K562 (cell line): ENCODE measurements at regions not wholly inside any gene's neighbourhood (a gene's known extent, or its start where the extent isn't known, plus 50 kb on each side); places are given as distances from the start of the nearest gene placed in this dataset.

Source experiments
- ATF4 ChIP-seq: fragments of 450-650 bp; formaldehyde crosslinking; IDR thresholded peaks from 2 replicates; pipeline ENCODE4 v1.4.0; 2022; ENCODE audit warnings: mild to moderate bottlenecking, moderate library complexity
- ELF2 ChIP-seq: fragments of 250-450 bp; sonication (Bioruptor Pico); IDR thresholded peaks from 2 replicates; pipeline ENCODE4 v1.5.0; 2021; ENCODE audit warnings: mild to moderate bottlenecking
- GABPB2 ChIP-seq: fragments of 250-450 bp; sonication (Bioruptor Pico); conservative IDR thresholded peaks from 2 replicates; pipeline ENCODE4 v1.5.1; 2021; ENCODE audit warnings: mild to moderate bottlenecking
- GTF2A2 ChIP-seq: IDR thresholded peaks from 2 replicates; pipeline ENCODE4 v1.6.1; 2016; ENCODE audit warnings: mild to moderate bottlenecking, missing genetic modification characterization, missing compliant biosample characterization
- MYC ChIP-seq, 2 experiments: fragments of 250-450 bp in 1 of 2; sonication (Bioruptor Pico) in 1 of 2; IDR thresholded peaks; 2 replicates each; pipeline versions ENCODE4 v1.5.1 to v1.6.1; 2012 to 2021; ENCODE audit warnings: low read depth in 2 of 2, borderline replicate concordance in 1 of 2, improper control_type of control experiment in 1 of 2, low read length in 1 of 2, mild to moderate bottlenecking in 1 of 2, moderate library complexity in 1 of 2
- RREB1 ChIP-seq: fragments of 250-450 bp; sonication (Bioruptor Pico); IDR thresholded peaks from 2 replicates; pipeline ENCODE4 v1.4.0; 2020
- ZNF253 ChIP-seq: fragments of 250-450 bp; sonication (Bioruptor Pico); conservative IDR thresholded peaks from 2 replicates; pipeline ENCODE4 v1.6.1; 2021; ENCODE audit warnings: mild to moderate bottlenecking
- ZNF561 ChIP-seq: fragments of 450-650 bp; formaldehyde crosslinking; conservative IDR thresholded peaks from 2 replicates; pipeline ENCODE4 v1.4.0; 2020; ENCODE audit warnings: mild to moderate bottlenecking, moderate library complexity
- ZNF778 ChIP-seq: fragments of 450-650 bp; formaldehyde crosslinking; IDR thresholded peaks from 2 replicates; pipeline ENCODE4 v1.4.0; 2020; ENCODE audit warnings: mild to moderate bottlenecking, moderate library complexity

- TF ChIP-seq GABPB2 (CRISPR knock-in tag): no peak
- no peak for TF ChIP-seq ZNF561 (CRISPR knock-in tag)
- no peak for TF ChIP-seq MYC (IDR thresholded peaks at IDR 0.05; ENCODE audit: low read depth, low read length)
- TF ChIP-seq MYC (CRISPR knock-in tag; IDR thresholded peaks at IDR 0.05; ENCODE audit: borderline replicate concordance, low read depth): no peak
- no peak for TF ChIP-seq ATF4 (CRISPR knock-in tag)
- TF ChIP-seq RREB1: no peak
- TF ChIP-seq ZNF778 (CRISPR knock-in tag): no peak
- TF ChIP-seq GTF2A2 (tag): no peak
- TF ChIP-seq ZNF253 (CRISPR knock-in tag): no peak
- TF ChIP-seq ELF2: no peak
- TF ChIP-seq, all 486 proteins: peak for 0
Measured at GRCh38 chr6:132139611-132140010, 188.4 kb upstream of the CCN2 start (continued).
